GM19455 (cell line): ENCODE measurements at regions not wholly inside any gene's neighbourhood (a gene's known extent, or its start where the extent isn't known, plus 50 kb on each side); places are given as distances from the start of the nearest gene placed in this dataset.

Experiments
- ATAC-seq: cut with Tn5 transposase; IDR thresholded peaks from one replicate; pipeline ENCODE4 v1.9.1; 2021; ENCODE audit not compliant: unreplicated experiment

DNA sequence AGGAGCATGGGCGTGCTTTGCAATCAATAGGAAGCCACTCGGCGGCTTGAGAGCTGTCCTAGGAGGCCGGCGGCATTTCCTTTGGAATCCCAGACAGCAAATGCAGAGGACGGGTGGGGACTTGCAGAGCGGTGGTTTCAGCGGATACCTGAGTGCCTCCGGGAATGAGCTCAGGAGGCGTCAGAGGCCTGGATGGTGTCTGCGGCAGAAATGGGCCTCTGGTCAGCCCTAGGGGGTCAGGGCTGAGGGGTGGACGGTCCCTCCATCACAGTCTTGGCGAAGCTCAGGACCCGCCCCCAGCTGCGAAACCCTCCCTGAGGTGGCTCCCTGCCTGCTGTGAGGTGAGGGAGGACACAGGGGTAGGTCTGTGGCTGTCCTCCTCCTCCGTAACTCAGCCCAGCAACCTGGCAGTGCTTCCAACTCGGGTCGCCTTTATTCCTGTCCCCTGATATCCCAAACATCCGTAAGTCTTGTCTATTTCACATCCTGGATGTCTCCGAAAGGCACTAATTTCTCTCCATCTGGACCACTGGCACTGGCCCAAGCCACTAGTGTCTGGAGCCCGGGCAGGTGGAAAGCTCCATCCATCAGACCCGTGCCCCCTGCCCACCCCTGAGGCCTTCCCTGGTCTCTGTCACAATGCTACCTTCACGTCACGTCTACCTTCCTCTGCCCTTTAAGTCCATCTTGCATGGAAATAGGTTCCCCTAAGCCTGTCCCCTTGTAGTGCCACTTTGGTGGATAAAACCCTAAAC, 686.6 kb downstream of the BRD1 start:
- ATAC-seq, result no peak

DNA sequence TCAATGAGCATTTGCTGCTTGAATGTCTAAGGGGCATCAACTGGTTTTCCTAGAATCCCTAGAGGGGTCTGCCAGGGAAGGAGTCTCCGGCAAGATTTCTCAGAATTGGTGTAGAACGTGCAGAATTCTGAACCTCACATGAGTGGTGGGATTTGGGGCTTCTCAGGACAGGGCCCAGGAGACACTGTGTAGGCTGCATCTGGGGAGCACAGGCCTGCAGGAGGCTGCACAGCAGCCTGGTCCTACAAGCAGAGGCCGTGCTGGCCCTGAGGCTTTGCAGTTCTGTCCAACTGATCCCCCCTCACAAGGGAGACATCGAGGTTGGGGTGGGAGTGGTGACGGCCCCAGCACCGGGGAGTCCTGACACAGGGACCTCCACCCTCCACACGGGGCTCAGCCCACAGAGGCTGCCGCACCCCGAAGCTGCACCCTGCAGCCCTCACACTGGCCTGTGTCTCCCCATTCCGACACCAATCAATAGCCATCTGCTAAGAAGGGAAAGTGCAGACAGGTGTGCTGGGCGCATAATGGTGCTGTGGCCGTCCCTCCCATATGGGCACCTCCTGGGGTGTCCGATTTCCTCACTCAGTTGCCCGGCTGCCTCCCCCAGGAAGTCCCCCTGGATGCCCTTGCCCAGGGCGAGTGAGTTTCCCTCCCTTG, 688.1 kb downstream of the BRD1 start:
- ATAC-seq, result no peak

DNA sequence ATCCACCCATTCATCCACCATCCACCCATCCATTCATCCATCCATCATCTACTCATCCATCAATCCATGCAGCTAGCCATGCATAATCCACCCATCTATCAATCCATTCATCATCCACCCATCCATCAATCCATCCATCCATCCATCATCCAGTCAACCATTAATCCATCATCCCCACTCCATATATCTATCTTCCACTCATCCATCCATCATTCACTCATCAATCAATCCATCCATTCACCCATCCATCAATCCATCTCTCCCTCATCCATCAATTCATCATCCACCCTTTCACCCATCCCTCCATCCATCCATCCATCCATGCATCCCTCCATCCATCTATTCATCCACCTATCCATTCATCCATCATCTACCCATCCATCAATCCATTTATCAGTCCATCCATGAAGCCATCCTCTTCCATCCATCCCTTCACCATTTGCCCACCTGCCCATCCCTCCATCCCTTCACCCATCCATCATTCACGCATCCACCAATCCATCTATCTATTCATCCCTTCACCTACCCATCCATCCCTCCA, 689.4 kb downstream of the BRD1 start:
- no peak for ATAC-seq

DNA sequence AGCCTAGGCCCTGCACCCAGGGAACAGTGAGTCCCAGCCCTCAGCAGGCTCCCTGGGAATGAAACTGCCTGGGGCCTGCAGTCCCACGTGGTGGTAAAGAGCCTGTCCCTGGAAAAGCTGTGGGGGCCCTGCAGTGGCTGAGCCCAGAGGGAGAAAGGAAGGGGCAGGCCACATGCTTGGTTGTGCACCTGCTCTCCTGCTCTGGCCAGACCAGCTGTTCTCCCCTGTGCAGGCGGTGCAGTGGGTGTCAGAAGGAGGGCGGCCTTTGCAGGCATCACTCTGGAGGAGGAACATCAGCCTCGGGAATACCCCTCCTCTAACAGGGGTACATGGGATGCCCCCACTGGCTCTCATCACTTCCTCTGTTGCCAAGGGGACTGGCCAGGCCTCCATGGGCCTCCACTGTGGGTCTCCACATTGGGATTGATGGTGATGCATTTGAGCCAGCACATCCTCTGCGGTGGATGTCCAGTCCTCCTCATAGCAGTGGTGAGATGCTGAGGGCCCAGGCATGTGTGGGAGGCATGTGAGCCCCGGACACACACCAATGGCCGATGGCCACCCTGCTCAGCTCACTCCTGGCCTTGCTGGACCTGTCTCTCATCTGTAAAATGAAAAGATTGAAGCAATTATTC, 690.4 kb downstream of the BRD1 start:
- ATAC-seq, result no peak

DNA sequence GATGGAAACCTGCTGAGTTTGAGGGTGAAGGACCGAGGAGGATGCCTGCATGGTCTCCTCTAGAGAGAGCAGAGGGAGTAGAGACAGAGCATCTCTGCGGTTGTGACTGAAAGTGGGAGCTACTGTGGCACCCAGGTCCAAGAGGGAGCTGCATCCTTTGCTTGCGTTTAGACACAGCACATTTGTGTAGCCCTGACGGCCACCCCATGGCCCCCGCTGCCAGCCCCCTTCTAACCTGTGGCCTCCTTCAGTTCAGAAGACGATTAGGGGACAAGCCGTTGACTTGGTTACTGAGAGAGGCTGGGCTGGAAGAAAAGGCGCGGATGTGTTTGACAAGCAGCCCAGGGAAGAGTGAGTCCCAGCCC, 690.9 kb downstream of the BRD1 start:
- no peak for ATAC-seq

DNA sequence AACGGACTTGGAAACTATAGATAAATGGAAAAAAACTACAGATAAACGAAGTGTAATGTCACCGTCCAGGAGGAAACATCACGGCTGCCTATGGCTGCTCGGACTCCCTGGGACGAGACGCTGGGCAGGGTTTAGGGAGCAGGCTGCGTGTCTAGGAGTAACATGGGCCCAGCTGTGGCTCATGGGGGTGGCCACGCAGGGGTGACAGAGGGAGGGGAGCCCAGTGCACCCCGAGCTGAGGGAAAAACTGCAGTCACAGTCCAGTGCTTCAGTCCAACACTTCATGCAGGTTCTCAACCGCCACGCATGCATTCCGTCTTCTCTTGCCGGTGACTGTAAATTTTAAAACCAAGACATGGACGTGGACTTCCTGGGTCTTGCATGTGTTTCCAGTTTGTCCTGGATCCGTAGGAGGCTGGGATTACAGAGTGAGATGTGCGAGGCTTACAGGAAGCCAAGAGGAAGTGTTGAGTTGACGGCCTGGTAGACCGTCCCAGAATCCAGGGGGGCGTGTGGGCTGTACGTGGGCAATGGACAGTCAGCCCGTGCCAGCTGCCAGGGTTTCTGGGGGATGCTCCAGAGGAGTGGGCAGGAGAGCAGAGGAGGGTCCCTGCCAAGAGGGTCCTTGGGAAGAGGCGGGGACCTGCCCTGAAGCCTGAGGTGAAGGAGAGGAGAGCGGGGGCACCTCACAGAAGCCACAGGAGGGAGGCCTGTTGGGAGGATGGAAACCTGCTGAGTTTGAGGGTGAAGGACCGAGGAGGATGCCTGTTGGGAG, 691.4 kb downstream of the BRD1 start:
- ATAC-seq, result no peak

DNA sequence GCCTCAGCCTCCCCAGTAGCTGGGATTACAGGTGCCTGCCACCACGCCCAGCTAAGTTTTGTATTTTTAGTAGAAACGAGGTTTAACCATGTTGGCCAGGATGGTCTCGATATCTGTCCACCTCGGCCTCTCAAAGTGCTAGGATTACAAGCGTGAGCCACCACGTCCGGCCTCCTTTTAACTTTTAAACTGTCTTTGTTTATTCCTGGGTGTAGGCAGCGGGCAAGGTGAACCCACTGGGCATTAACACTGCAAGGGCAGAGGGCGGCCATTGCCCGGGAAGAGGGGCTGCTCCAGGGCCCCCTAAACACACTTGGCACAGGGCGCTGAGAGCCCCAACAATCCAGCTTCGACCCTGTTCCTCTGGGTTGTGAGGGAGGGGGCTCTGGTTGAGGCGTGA, 693.6 kb downstream of the BRD1 start:
- no peak for ATAC-seq

DNA sequence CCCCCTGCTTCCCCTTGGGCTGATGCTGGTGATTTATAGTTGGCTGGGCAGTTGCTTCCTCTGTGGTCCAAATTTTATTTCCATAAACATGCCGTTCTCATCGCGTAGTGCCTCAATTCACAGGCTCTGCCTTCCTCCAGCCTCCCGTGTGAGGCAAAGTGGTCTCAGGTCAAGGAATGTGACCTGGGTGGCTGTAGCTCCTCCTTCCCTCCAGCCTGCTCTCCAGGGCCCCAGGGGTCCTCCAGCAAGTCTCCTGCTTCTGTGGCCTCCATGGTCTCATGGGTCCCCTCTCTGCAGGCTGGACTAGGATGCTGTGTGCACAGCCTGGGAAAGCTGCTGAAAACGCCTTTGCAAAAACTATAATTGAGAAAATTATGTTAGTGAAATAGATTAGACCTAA, 694.1 kb downstream of the BRD1 start:
- no peak for ATAC-seq

DNA sequence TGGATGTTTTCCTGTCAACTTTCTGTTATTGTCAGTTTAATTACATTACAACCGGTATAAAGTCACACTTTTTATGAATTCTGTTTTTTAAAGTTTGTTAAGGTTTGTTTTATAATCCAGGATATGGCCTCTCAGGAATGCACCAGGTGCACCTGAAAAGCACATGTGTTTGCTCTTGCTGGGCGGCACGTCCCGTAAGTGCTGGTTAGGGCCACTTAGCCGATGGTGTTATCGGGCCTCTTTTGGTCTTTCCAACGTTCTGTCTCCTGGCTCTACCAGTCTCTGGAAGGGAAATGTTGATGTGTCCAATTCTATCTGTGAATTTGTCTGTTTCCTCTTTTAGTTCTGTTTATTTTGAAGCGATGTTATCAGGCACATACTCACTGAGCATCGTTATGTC, 695.7 kb downstream of the BRD1 start:
- no peak for ATAC-seq

DNA sequence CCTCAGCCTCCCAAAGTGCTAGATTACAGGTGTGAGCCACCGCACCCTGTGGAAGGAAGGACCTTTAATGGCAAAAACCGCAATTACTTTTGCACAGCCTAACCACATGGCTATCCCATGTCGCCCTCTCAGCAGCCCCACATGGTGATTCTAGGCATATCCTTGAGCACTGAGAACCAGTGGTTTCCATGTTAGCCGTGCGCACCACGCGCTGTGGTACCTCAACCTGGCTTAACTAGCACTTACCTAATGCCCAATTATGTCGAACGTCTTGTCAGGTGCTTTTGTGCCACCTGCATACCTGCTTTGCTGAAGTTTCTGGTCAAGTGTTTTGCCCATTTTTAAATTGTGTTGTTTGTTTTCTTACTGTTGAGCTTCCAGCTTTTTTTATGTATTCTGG, 697.9 kb downstream of the BRD1 start:
- ATAC-seq, result no peak

DNA sequence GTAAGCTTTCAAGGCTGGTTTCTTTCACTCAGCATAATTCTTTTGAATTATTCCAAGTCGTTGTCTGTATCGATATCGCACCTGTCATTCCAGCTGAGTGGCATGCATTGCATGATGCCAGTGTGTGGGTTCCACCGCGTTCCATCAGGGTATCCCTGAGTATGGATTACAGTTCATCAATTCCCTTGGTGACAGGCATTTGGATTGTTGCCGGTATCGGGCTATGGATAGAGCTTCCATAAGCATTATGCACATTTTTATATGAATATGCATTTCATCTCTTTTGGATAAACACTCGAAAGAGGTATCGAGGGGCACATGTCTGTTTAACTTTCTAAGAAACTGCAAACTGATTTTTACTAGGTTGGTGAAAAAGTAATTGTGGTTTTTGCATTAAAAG, 698.8 kb downstream of the BRD1 start:
- ATAC-seq, result no peak

DNA sequence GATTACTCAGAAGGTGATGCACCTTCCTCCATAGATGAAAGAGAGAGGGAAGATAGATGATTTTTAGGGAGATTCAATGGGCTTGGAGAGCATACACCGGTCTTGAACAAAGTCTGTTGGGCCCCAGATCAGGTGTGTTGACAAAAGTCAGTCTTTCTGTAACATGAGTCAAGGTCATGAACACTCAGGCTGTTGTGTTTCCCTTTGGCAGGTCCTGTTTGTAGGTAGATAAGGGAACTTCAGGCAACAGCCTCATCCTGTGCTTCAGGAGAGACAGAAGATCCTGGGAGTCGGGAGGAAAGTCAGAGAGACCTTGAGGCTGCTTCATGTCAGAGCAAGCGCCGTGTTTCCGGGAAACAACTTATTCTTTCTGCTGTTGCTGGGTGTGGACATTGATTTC, 703.1 kb downstream of the BRD1 start:
- no peak for ATAC-seq

DNA sequence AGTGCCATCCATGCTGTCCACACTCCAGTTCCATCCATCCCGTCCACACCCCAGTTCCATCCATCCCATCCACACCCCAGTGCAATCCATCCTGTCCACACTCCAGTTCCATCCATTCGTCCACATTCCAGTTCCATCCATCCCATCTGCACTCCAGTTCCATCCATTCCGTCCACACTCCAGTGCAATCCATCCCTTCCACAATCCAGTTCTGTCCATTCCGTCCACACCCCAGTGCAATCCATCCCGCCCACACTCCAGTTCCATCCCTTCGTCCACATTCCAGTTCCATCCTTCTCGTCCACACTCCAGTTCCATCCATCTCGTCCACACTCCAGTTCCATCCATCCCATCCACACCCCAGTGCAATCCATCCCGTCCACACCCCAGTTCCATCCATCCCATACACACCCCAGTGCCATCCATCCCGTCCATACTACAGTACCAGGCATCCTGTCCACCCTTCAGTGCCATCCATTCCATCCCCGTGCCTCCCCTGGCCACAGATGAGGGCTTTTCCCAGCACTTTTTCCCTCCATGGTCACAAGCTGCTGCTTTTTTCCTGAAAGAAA, 704.0 kb downstream of the BRD1 start:
- ATAC-seq, result no peak

DNA sequence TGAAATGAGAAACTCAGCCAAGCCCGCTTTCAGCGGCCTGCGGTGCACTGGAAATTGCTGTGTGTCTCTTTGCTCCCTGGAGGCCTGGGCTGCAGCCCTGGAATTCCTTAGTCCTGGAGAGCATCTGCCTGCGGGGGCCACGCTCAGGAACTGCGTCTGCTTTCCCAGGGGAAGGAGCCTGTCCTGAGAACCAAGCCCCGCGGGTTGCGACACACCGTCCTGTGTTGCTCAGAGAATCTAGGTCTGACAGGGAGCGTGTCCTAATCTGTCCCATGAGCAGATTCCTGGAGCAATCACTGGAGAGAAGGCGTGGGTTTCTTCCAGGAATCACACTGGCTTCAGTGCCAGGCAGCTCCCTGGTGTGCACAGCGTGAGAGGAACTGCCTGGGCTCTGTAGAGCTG, 708.1 kb downstream of the BRD1 start:
- ATAC-seq, result no peak

DNA sequence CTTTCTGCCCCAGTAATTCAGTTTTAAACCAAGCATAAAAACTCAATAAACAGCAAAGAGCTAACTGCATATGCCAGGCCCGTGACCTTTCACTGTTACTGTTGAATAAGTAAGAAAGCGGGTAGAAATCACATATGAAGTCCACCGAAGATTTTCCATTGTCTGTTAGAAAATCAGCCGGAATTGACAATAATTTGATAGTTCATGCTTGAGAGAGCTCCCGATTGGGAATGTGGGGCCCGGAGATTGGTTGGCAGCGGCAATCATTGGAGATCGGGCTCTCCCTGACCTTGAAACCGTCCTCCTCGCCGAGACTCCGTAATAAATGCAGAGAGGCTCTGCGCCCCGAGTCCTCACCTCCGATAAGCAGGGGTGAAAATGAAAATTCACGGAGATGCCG, 709.6 kb downstream of the BRD1 start:
- no peak for ATAC-seq

DNA sequence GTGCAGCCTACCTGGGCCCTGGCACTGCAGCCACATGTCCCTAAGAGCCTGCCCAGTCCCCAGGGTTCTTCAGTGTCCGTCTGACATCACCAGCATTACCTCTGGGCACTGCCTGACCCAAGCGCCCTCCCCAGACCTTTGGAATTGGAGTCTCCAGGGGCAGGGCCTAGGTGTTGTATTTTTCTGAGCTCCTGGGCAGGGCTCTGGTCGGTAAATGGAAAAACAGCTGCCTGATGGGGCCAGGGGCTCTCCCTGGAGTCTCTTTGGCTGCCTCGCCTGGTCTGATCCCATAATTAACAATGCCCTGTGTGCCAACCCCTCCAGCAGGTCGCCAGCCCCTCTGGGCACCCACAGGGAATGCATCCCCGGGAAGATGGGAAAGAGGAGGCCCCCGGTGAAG, 710.2 kb downstream of the BRD1 start:
- ATAC-seq, result no peak

DNA sequence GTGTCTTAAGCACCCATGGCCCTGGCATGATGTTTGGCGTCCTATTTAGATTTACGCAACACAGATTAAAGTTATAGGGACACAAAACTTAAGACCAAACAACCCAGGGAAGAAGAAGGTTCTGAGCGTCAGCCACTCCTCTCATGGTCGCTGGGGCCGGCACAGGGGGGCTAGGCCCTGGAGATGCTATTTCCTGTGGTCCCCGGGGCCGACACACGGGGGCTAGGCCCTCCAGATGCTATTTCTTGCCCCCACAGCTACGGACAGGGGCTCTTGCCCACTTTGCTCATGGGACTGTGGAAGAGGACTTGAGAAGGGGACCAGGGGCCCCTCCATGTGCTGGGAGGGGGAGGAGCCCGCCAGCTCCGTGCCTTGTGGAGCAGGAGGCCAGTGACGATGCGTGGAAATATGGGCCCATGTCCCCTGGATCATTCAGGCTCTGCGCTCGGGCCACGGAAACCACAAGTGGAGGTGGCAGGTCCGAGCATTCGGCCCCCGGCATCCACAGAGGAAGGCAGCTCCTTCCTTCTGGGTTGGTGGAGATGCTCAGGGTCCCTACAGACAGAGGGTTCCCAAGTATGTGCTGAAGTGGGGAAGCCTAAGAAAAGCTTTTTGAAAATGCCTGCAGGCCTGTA, 711.1 kb downstream of the BRD1 start:
- no peak for ATAC-seq

DNA sequence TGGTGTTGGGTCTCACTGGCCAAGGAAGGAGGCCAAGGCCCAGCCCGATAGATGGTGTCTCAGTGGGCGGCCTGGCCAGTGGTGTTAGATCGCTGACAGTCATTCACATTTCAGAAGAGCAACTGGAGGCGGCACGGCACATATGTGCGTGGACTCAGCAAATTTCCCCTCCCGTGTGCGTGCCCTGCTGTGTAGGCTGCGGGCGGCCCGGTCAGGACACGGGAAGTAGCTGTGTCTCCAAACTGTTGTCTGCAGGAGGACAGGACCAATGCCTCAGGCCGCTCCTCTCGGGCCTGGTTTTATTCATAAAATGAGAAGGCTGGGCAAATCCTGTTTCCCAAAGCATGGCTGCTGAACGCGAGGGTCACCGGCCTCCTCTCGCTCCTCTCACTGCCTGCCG, 711.7 kb downstream of the BRD1 start:
- no peak for ATAC-seq

DNA sequence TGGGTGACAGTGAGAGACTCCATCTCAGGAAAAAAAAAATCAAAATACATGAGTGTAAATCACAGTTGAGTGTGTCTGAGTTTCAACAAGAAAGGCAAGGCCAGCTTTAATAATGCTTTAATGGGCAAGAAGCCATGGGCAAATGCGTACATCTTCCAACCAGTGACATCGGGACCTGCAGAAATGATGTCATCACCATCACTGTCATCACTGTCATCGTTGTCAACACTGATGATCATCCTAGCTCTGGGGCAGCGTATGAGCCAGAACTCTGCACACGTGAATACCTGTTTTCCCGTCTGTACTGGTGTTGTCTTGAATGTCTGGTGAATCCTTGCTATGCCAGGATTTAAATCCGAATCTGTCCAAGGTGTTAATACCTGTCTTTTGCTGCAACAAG, 712.5 kb downstream of the BRD1 start:
- ATAC-seq, result no peak

DNA sequence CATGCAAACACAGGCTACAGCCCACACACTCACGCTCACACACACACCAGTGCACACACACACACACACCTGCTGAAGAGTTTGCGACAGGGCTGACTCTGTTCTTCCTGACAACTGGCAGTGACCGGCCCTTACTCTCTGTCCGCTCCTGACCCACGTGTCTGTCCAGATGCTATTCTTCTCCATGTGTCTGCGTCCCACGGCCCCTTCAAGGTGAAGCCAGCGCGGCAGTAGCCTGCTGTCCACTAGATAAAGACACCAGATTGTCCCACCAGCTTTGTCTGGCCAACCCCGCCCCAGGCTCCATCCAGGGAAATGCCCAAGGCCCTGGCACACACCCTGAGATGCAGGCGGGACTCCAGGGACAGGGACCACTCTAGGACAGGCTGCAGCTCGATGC, 713.9 kb downstream of the BRD1 start:
- ATAC-seq, result no peak
